ENCODE measurements at regions not wholly inside any gene's neighbourhood (a gene's known extent, or its start where the extent isn't known, plus 50 kb on each side); places are given as distances from the start of the nearest gene placed in this dataset.

DNA sequence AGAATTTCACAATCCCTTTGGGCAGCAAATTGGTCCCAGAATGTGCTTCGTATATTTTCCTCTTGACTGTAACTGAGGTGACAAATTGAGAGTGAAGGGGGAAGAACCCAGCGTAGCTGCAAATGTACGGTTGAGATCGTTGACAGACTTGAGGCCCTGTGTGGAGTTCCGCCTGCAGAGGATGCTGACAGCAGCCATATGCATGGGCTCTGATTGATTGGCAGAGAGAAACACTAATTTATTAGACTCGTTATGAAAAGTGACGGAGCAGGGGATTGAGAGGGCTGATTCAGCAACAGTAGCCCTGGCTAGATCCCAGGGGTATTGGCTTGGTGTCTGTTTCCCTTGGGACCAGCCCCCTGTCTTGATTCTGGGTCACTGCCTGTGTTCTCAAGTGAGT is 930.1 kb upstream of the EEF2KMT start:
- TF ChIP-seq, protein P1, sequence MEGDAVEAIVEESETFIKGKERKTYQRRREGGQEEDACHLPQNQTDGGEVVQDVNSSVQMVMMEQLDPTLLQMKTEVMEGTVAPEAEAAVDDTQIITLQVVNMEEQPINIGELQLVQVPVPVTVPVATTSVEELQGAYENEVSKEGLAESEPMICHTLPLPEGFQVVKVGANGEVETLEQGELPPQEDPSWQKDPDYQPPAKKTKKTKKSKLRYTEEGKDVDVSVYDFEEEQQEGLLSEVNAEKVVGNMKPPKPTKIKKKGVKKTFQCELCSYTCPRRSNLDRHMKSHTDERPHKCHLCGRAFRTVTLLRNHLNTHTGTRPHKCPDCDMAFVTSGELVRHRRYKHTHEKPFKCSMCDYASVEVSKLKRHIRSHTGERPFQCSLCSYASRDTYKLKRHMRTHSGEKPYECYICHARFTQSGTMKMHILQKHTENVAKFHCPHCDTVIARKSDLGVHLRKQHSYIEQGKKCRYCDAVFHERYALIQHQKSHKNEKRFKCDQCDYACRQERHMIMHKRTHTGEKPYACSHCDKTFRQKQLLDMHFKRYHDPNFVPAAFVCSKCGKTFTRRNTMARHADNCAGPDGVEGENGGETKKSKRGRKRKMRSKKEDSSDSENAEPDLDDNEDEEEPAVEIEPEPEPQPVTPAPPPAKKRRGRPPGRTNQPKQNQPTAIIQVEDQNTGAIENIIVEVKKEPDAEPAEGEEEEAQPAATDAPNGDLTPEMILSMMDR (IDR thresholded peaks at IDR 0.05; ENCODE audit: insufficient read depth, low read length, poor library complexity, severe bottlenecking): no peak
- TF ChIP-seq EZH2phosphoT487 (conservative IDR thresholded peaks at IDR 0.05; ENCODE audit: low read length): no peak

All from SU-DHL-6 (cell line).